Breast epithelium (tissue), 3 donors: ENCODE measurements at regions not wholly inside any gene's neighbourhood (a gene's known extent, or its start where the extent isn't known, plus 50 kb on each side); places are given as distances from the start of the nearest gene placed in this dataset.

Source experiments
- CTCF ChIP-seq, 3 donors: fragments of 450-650 bp; IDR thresholded peaks; one replicate each; pipeline ENCODE4 v1.5.1; 2016 to 2017; ENCODE audit warnings: antibody characterized with exemption in 3 of 3, mild to moderate bottlenecking in 3 of 3, moderate library complexity in 3 of 3
- POLR2A ChIP-seq: fragments of 450-650 bp; IDR thresholded peaks from one replicate; pipeline ENCODE4 v1.6.1; 2016; ENCODE audit warnings: antibody characterized with exemption, mild to moderate bottlenecking, moderate library complexity
- POLR2AphosphoS5 ChIP-seq, 3 donors: sonication (generic); formaldehyde crosslinking; IDR thresholded peaks; one replicate each; pipeline ENCODE4 v1.6.1; 2017; ENCODE audit warnings: antibody characterized with exemption in 3 of 3

- TF ChIP-seq POLR2A (no peak), CTCF (IDR thresholded peaks at IDR 0.05) (no peak), POLR2AphosphoS5 (IDR thresholded peaks at IDR 0.05) (no peak)
Observed at GRCh38 chr21:36235058-36235582, 78.5 kb downstream of the DOP1B start.
